Fibroblast of lung (primary cell): ENCODE measurements at regions not wholly inside any gene's neighbourhood (a gene's known extent, or its start where the extent isn't known, plus 50 kb on each side); places are given as distances from the start of the nearest gene placed in this dataset.
A peak's percentile ranks its signal among the peaks of the same experiment; 100 is the strongest.
"Not testable (repeated sequence)": the region's sequence is repeated elsewhere in the genome, so short reads cannot be mapped to it uniquely, and the experiment has no call there.

Experiments used
- DNase-seq, 2 donors: peaks; one replicate each; pipeline versions ENCODE4 v3.0.0 to v3.0.0-alpha.2; 2010; ENCODE audit warnings: low read depth in 2 of 2
- H2AFZ ChIP-seq: 2 replicates; pipeline ENCODE4 v1.5.1; 2012; ENCODE audit warnings: low read length, control low read depth, inconsistent platforms
- H3K27ac ChIP-seq: 2 replicates; pipeline ENCODE4 v1.5.1; 2011; ENCODE audit warnings: low read length, control low read depth; ENCODE audit not compliant: insufficient read depth
- H3K27me3 ChIP-seq: 2 replicates; pipeline ENCODE4 v1.5.1; 2011; ENCODE audit warnings: mild to moderate bottlenecking, low read length; ENCODE audit not compliant: control insufficient read depth, insufficient read depth
- H3K36me3 ChIP-seq: 2 replicates; pipeline ENCODE4 v1.5.1; 2011; ENCODE audit warnings: low read length; ENCODE audit not compliant: control insufficient read depth, insufficient read depth
- H3K4me1 ChIP-seq: 2 replicates; pipeline ENCODE4 v1.5.1; 2011; ENCODE audit warnings: low read length; ENCODE audit not compliant: control insufficient read depth, insufficient read depth; ENCODE audit errors: extremely low read depth
- H3K4me2 ChIP-seq: 2 replicates; pipeline ENCODE4 v1.5.1; 2011; ENCODE audit warnings: low read length, control low read depth; ENCODE audit not compliant: insufficient read depth; ENCODE audit errors: extremely low read depth
- H3K4me3 ChIP-seq, 4 experiments: fragments of 200-600 bp in 1 of 4; sonication (generic) in 1 of 4; replicated peaks in 1 of 4; 2 replicates each; pipeline ENCODE4 v1.5.1; 2011 to 2016; ENCODE audit warnings: low read length in 4 of 4, low read depth in 3 of 4, mild to moderate bottlenecking in 3 of 4, control low read depth in 2 of 4, inconsistent platforms in 1 of 4, mixed read lengths in 1 of 4; ENCODE audit not compliant: insufficient read depth in 1 of 4; ENCODE audit errors: control extremely low read depth in 1 of 4
- H3K79me2 ChIP-seq: 2 replicates; pipeline ENCODE4 v1.5.1; 2012; ENCODE audit warnings: mild to moderate bottlenecking, low read length, inconsistent platforms; ENCODE audit not compliant: control insufficient read depth, insufficient read depth
- H3K9ac ChIP-seq: 2 replicates; pipeline ENCODE4 v1.5.1; 2011; ENCODE audit warnings: mild to moderate bottlenecking, low read length, control low read depth; ENCODE audit not compliant: insufficient read depth
- H3K9me3 ChIP-seq: 2 replicates; pipeline ENCODE4 v1.5.1; 2012; ENCODE audit warnings: low read depth, low read length; ENCODE audit not compliant: control insufficient read depth, insufficient read depth
- H4K20me1 ChIP-seq: 2 replicates; pipeline ENCODE4 v1.5.1; 2011; ENCODE audit warnings: low read length; ENCODE audit not compliant: control insufficient read depth, insufficient read depth; ENCODE audit errors: extremely low read depth
- EZH2 ChIP-seq: IDR thresholded peaks from 2 replicates; pipeline ENCODE4 v1.5.1; 2012; ENCODE audit warnings: low read length, control low read depth, mild to moderate bottlenecking; ENCODE audit errors: missing control alignments
- TF ChIP-seq, protein P1 (sequence below), 2 donors: IDR thresholded peaks in 1 of 2; conservative IDR thresholded peaks in 1 of 2; 1 replicate in 1 of 2; 2 replicates in 1 of 2; pipeline ENCODE4 v1.5.1; 2011 to 2012; ENCODE audit warnings: low read length in 2 of 2, control low read depth in 1 of 2, inconsistent platforms in 1 of 2, low read depth in 1 of 2, mild to moderate bottlenecking in 1 of 2

DNA sequence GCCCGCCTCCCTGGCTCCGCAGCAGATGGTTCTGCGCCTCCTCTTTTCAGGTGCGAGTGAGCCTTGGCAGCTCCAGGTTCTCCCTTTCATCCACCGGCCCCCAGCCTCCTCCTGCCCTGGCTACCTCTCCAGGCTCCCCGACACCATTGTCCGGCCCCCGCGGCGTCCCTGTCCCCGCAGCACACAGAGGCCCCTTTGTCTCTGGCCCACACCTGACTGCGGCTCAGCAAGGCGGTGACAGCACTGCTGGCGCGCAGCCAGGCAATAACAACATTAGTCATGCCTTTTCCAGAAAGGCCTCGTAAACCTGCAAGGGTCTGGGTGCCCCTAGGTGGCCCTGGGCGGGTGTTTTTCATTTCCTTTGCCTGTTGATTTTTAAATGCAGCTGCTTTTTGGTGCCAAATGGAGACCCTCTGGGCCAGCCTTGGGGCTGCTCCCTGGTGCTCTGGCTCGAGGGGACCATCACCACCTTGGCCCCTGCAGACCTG lies 73.2 kb upstream of the MEDAG start:
- DNase-seq = peak in 1 of 2 donors; percentile 80
- Histone ChIP-seq H4K20me1 (no peaks in the 10 kb centered on the region), H3K27me3 (peaks cover 9% of the 10 kb centered on the region), H3K36me3 (no peaks in the 10 kb centered on the region), H3K4me3 (no peak overlapping the region), H3K4me2 (no peak overlapping the region), H3K27ac (no peak overlapping the region), H3K4me1 (peaks cover 3% of the 10 kb centered on the region), H2AFZ (no peak overlapping the region), H3K9me3 (no peaks in the 10 kb centered on the region), H3K9ac (no peak overlapping the region), H3K79me2 (no peaks in the 10 kb centered on the region)
- TF ChIP-seq EZH2 = no peak
- TF ChIP-seq, protein P1, sequence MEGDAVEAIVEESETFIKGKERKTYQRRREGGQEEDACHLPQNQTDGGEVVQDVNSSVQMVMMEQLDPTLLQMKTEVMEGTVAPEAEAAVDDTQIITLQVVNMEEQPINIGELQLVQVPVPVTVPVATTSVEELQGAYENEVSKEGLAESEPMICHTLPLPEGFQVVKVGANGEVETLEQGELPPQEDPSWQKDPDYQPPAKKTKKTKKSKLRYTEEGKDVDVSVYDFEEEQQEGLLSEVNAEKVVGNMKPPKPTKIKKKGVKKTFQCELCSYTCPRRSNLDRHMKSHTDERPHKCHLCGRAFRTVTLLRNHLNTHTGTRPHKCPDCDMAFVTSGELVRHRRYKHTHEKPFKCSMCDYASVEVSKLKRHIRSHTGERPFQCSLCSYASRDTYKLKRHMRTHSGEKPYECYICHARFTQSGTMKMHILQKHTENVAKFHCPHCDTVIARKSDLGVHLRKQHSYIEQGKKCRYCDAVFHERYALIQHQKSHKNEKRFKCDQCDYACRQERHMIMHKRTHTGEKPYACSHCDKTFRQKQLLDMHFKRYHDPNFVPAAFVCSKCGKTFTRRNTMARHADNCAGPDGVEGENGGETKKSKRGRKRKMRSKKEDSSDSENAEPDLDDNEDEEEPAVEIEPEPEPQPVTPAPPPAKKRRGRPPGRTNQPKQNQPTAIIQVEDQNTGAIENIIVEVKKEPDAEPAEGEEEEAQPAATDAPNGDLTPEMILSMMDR (conservative IDR thresholded peaks at IDR 0.05 in 1 of 2, IDR thresholded peaks at IDR 0.05 in 1 of 2; ENCODE audit: low read depth in 1 of 2, low read length in 2 of 2) = no peak

DNA sequence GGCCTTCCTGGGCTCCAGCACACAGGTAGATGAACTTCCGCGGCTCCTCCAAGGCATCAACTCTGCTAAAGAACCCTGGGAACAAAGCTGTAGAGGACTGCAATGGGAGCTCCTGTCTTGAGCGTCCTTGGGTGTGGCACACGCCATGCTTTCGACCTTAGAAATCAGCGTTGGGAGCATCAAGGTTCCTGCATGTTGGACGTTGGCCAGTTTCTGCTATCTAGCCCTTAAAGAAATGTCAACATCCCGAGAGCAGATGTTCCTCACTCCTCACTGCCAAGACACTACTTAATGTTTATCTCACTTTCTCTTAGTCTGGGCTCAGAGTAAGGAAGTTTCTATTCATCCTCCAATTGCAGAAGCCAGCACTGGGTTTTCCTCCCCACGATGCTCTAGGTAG lies 70.6 kb upstream of the MEDAG start:
- no peak overlapping the region for H3K27ac ChIP-seq
- H3K4me3 ChIP-seq = no peak overlapping the region
- H3K9ac ChIP-seq = no peak overlapping the region
- peak overlapping the region; percentile 33 for H3K4me2 ChIP-seq
- no peaks in the 10 kb centered on the region for H4K20me1 ChIP-seq
- H3K27me3 ChIP-seq = peaks cover 9% of the 10 kb centered on the region
- no peak overlapping the region for H2AFZ ChIP-seq
- TF ChIP-seq, protein P1 (conservative IDR thresholded peaks at IDR 0.05 in 1 of 2, IDR thresholded peaks at IDR 0.05 in 1 of 2; ENCODE audit: low read depth in 1 of 2, low read length in 2 of 2) = no peak
- no peak for TF ChIP-seq EZH2
- H3K36me3 ChIP-seq = no peaks in the 10 kb centered on the region
- no peaks in the 10 kb centered on the region for H3K79me2 ChIP-seq
- no peaks in the 10 kb centered on the region for H3K4me1 ChIP-seq
- no peaks in the 10 kb centered on the region for H3K9me3 ChIP-seq
- peak in 1 of 2 donors; percentile 61 for DNase-seq

DNA sequence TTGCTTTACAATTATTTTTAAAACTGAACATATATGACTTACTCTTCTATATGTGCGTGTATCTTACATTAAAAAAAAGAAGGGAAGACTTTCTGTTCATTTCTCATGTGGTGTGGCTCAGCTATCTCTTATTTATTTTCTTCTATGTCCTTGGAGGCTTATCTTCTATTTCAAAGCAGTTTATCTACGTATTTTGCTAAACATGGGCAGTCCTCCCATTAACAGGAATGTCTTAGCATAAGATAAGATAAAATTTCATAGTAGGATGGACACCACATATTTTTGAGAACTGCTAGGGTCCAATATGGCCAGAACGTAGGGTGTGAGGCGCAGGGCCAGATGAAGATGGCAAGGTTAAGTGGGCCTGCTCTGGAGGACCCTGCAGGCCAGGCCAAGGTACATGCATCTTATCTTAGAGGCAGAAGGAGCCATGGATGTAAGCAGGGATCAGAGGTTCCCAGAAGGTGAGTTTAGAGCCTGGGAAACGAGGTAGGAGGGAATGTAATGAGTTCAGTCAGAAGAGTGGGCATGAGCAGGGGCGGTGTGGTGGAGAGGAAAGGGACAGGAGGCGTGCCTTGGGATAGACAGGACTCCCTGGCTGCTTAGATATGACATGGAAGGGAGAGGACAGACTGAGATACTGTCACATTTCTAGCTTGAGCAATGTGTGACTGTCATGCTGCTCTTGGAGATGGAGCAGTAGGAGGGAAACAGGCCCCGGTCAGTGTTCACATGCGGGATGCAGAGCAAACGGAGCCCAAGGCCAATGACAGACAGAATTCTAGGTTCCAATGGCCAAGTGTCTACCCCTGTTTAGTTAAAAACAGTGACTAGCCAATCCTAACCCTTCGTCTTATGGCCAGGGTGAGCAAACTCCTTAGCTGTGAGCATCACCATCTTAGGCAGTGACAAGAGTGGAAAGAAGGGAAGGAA lies 68.6 kb upstream of the MEDAG start:
- Histone ChIP-seq H3K36me3 (no peaks in the 10 kb centered on the region), H3K4me1 (no peaks in the 10 kb centered on the region)
- DNase-seq = no peak

DNA sequence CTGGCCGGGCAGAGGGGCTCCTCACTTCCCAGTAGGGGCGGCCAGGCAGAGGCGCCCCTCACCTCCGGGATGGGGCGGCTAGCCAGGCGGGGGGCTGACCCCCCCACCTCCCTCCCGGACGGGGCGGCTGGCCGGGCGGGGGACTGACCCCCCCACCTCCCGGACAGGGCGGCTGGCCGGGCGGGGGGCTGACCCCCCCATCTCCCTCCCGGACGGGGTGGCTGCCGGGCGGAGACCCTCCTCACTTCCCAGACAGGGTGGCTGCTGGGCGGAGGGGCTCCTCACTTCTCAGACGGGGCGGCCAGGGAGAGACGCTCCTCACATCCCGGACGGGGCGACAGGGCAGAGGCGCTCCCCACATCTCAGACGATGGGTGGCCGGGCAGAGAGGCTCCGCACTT lies 66.4 kb upstream of the MEDAG start:
- H4K20me1 ChIP-seq, H3K9me3 ChIP-seq, H3K4me2 ChIP-seq, H3K4me1 ChIP-seq, H3K4me3 ChIP-seq, H3K36me3 ChIP-seq, H3K27me3 ChIP-seq, H3K9ac ChIP-seq, H2AFZ ChIP-seq, H3K79me2 ChIP-seq, H3K27ac ChIP-seq, DNase-seq: not testable (repeated sequence)

More for the DNA sequence above, 68.6 kb upstream of the MEDAG start:
- Histone ChIP-seq H3K9me3 (no peaks in the 10 kb centered on the region), H3K27me3 (peaks cover 9% of the 10 kb centered on the region), H3K4me2 (no peak overlapping the region), H4K20me1 (no peaks in the 10 kb centered on the region), H3K9ac (no peak overlapping the region), H3K79me2 (no peaks in the 10 kb centered on the region), H3K4me3 (no peak overlapping the region), H3K27ac (no peak overlapping the region), H2AFZ (no peak overlapping the region)
- TF ChIP-seq EZH2 = no peak
- TF ChIP-seq, protein P1 (conservative IDR thresholded peaks at IDR 0.05 in 1 of 2, IDR thresholded peaks at IDR 0.05 in 1 of 2; ENCODE audit: low read depth in 1 of 2, low read length in 2 of 2) = no peak
